ENCODE measurements at regions not wholly inside any gene's neighbourhood (a gene's known extent, or its start where the extent isn't known, plus 50 kb on each side); places are given as distances from the start of the nearest gene placed in this dataset.

DNA sequence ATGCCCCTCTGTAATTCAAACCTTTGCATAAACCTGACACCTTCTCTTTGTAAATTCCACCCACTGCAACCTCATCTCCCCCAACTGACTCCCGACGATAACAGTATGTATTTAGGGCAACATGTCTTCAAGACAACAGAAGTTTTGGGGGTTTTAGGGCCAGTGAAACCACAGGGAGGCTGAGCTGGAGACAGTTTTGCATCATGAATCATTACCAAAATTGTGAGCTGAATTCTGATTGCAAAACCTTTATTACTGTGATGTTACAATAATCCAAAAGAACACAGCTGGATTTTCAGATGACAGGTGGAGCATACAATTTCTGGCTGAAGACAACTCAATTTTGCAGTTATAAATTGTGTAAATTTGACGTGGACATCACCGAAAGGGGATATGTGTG is 281.3 kb upstream of the TTC14 start:
- no peak overlapping the region for H3K4me3 Mint-ChIP-seq
- intact Hi-C loops (cut with micrococcal nuclease) = no loop called here
- no peaks in the 10 kb centered on the region for H3K4me1 Mint-ChIP-seq (ENCODE audit: low read depth)
- no peaks in the 10 kb centered on the region for H3K9me3 Mint-ChIP-seq
- no peaks in the 10 kb centered on the region for H3K36me3 Mint-ChIP-seq (ENCODE audit: low read depth)
- no peaks in the 10 kb centered on the region for H3K27me3 Mint-ChIP-seq
- no peak overlapping the region for H3K27ac Mint-ChIP-seq

DNA sequence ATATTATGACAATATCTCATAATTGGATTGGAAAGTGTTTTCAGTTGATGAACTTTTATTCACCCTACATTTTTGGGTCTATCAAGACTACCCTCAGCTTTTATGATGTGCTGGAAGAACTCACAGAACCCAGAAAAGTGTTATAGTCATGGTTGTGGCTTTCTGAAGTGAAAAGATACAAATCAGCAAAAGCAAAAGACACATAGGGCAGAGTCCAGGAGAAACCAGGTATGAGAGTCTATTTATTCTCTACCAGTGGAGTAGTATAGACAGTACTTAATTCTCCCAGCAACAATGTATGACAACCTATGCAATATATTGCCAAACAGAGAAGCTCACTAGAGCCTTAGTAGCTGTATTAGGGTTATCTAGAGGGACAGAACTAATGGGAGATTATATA is 280.4 kb upstream of the TTC14 start:
- no peaks in the 10 kb centered on the region for H3K4me1 Mint-ChIP-seq (ENCODE audit: low read depth)
- no peak overlapping the region for H3K27ac Mint-ChIP-seq
- no peaks in the 10 kb centered on the region for H3K9me3 Mint-ChIP-seq
- H3K36me3 Mint-ChIP-seq (ENCODE audit: low read depth) = no peaks in the 10 kb centered on the region
- intact Hi-C loops (cut with micrococcal nuclease) = no loop called here
- H3K27me3 Mint-ChIP-seq = no peaks in the 10 kb centered on the region
- H3K4me3 Mint-ChIP-seq = no peak overlapping the region

DNA sequence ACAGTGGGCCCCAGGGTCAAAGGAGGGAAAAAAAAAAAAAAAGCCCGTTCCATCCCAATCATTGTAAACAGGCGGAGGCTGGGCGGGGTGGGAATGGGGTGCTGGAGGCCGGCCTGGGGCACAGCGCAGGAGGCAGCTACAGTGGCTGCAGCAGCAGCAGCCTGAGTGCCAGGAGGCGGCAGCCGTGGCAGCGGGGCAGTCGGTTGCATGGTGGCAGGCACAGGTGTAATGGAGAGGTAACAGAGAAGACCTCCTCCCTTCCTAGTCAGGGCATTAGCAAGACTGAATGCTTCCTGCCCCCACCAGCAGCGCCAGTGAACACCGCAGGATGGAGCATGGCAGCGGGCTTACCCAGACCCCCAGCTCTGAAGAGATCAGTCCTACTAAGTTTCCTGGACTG is 279.1 kb upstream of the TTC14 start:
- intact Hi-C loops (cut with micrococcal nuclease) = no loop called here
- Mint-ChIP-seq H3K27ac (no peak overlapping the region), H3K9me3 (no peaks in the 10 kb centered on the region), H3K36me3 (ENCODE audit: low read depth) (no peaks in the 10 kb centered on the region), H3K27me3 (no peaks in the 10 kb centered on the region), H3K4me3 (no peak overlapping the region), H3K4me1 (ENCODE audit: low read depth) (no peaks in the 10 kb centered on the region)

DNA sequence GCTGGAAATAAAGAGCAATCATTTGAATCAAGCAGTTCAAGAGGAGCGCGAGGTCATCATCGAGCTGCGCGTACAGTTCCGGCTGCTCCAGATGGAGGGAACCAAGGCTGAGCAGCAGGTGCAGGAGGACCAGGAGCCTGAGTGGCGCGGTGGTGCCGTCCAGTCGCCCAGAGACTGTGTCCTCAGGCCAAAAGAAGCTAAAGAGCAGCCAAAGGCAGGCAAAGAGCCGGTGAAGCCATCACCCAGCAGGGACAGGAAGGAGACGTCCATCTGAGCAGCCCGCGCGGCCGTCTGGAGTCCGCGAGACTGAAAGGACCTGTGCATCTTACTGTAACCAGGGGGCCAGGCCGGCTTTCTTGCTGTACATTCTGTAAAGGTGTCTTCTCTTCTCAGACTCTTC is 277.2 kb upstream of the TTC14 start:
- no peaks in the 10 kb centered on the region for H3K27me3 Mint-ChIP-seq
- no peak overlapping the region for H3K27ac Mint-ChIP-seq
- H3K4me3 Mint-ChIP-seq = no peak overlapping the region
- H3K9me3 Mint-ChIP-seq = no peaks in the 10 kb centered on the region
- H3K4me1 Mint-ChIP-seq (ENCODE audit: low read depth) = no peaks in the 10 kb centered on the region
- no peaks in the 10 kb centered on the region for H3K36me3 Mint-ChIP-seq (ENCODE audit: low read depth)
- intact Hi-C loops (cut with micrococcal nuclease) = no loop called here

DNA sequence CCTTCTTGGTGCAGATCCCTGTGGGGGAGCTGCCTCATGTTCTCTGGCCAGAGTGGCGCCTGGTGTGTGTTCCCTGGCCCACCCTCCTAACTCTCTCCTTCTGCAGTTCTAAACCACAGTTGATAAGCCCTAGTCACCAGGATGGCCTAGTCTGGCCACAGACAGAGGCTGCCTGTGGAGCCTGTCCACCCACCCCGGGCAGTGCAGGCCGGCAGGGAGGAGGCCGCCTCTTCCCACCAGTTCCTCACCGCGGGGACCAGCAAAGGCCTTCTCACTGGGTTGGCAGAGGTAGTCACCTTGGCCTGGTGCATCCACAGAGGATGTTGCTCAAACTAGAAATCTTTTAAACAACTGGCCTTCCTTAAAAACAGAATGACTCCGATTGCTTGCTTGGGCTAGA is 276.4 kb upstream of the TTC14 start:
- Mint-ChIP-seq H3K9me3 (no peaks in the 10 kb centered on the region), H3K4me3 (no peak overlapping the region), H3K27ac (no peak overlapping the region), H3K36me3 (ENCODE audit: low read depth) (no peaks in the 10 kb centered on the region), H3K4me1 (ENCODE audit: low read depth) (no peaks in the 10 kb centered on the region), H3K27me3 (no peaks in the 10 kb centered on the region)
- intact Hi-C loops (cut with micrococcal nuclease) = no loop called here

DNA sequence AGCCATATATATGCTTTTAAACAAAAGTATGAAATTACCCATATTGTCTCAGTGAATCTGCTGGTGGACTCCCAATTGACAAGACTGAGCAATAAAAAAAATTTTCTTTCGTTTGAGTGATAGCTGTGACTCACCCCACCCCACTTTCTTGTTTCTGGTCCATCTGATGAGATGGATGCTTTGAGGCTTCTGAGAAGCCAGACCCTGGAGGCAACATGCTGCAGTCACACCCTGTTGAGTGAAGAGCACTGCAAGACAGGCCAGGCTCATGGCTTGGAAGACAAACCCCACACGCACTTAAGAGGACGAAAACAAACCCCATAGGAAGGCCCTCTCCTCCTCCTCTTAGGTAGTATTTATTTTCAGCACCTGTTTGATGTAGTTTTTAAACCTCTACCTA is 276.0 kb upstream of the TTC14 start:
- Mint-ChIP-seq H3K9me3 (no peaks in the 10 kb centered on the region), H3K27me3 (no peaks in the 10 kb centered on the region), H3K36me3 (ENCODE audit: low read depth) (no peaks in the 10 kb centered on the region), H3K27ac (no peak overlapping the region), H3K4me3 (no peak overlapping the region), H3K4me1 (ENCODE audit: low read depth) (no peaks in the 10 kb centered on the region)
- intact Hi-C loops (cut with micrococcal nuclease) = no loop called here

DNA sequence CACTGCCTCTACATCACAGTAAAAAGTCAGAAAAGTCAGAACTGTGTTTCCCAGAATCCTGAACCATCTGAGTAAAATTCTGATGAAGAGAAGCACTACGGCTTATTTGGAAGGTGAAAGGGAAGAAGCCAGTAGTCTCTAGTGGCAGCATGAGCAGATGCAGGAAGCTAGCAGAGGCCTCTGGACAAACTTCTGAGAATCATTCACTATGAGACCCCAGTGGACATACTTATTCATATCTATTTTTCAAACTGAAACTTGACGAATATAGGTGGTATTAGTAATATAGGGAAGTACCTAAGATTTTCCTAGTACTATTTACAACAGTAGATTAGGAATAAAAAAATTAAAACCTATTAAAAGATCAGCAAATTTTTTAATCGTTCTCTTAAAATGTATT is 272.8 kb upstream of the TTC14 start:
- intact Hi-C loops (cut with micrococcal nuclease) = no loop called here
- H3K27me3 Mint-ChIP-seq = no peaks in the 10 kb centered on the region
- H3K4me1 Mint-ChIP-seq (ENCODE audit: low read depth) = no peaks in the 10 kb centered on the region
- H3K4me3 Mint-ChIP-seq = no peak overlapping the region
- H3K27ac Mint-ChIP-seq = no peak overlapping the region
- no peaks in the 10 kb centered on the region for H3K36me3 Mint-ChIP-seq (ENCODE audit: low read depth)
- H3K9me3 Mint-ChIP-seq = peaks cover 10% of the 10 kb centered on the region

DNA sequence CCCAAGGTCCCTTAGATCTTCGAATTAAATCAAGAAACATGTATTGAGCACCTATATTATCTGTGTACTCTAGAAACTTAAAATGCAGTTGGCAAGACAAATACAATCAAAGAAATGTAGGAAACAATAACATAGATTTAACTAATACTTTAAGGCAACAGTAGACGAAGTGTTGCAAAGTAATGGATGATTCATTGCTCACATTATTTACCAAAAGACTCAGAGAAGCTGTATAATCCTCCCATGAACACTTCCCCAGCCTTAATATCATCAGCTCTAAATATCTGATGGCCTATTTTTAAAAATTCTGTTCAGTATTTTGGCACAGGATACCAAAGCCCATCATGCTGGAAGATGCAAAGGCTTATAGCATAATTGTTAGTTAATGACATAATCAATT is 272.1 kb upstream of the TTC14 start:
- no peak overlapping the region for H3K4me3 Mint-ChIP-seq
- H3K27ac Mint-ChIP-seq = no peak overlapping the region
- intact Hi-C loops (cut with micrococcal nuclease) = no loop called here
- no peaks in the 10 kb centered on the region for H3K36me3 Mint-ChIP-seq (ENCODE audit: low read depth)
- H3K27me3 Mint-ChIP-seq = no peaks in the 10 kb centered on the region
- peaks cover 10% of the 10 kb centered on the region for H3K9me3 Mint-ChIP-seq
- H3K4me1 Mint-ChIP-seq (ENCODE audit: low read depth) = no peaks in the 10 kb centered on the region

DNA sequence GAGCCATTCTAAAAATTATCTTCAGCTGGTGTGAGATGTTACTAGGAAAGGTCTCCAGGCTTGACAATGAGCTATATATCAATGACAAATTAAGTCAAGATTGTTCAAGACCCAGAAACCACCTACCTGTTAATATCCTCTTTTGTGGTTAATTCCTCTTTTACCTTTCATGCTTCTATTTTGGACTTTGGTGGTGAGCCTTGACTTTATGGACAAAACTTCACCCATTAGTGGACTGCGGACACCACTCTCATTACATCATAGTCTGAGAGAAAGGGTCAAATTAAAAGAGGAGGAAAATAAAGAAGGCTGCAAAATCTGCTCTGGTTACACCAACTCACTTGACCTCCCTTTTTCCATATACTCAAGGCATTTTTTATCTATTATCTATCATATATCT is 271.5 kb upstream of the TTC14 start:
- Mint-ChIP-seq H3K27ac (no peak overlapping the region), H3K4me3 (no peak overlapping the region), H3K9me3 (peaks cover 10% of the 10 kb centered on the region), H3K27me3 (no peaks in the 10 kb centered on the region), H3K4me1 (ENCODE audit: low read depth) (no peaks in the 10 kb centered on the region), H3K36me3 (ENCODE audit: low read depth) (no peaks in the 10 kb centered on the region)
- intact Hi-C loops (cut with micrococcal nuclease) = no loop called here

DNA sequence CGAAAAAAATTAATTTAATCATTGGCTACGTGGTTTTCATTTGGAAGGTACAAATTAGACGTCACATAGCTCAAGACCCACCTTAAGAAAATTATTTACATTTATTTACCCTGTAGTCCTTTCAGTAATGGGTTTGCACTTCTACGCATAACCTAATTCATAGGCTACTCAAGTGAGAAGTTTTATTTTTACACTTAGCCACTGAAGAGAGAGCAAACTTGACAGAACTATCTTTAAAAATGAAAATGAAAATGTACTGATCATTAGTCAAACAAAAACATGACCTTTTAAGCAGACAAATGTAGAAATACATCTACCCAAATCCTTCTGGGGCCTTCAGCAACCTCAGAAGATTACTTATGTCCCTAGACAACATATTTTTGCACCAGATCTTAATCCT is 269.4 kb upstream of the TTC14 start:
- no peaks in the 10 kb centered on the region for H3K36me3 Mint-ChIP-seq (ENCODE audit: low read depth)
- no peak overlapping the region for H3K27ac Mint-ChIP-seq
- H3K4me3 Mint-ChIP-seq = no peak overlapping the region
- no peaks in the 10 kb centered on the region for H3K27me3 Mint-ChIP-seq
- intact Hi-C loops (cut with micrococcal nuclease) = no loop called here
- peaks cover 18% of the 10 kb centered on the region for H3K9me3 Mint-ChIP-seq
- H3K4me1 Mint-ChIP-seq (ENCODE audit: low read depth) = no peaks in the 10 kb centered on the region

DNA sequence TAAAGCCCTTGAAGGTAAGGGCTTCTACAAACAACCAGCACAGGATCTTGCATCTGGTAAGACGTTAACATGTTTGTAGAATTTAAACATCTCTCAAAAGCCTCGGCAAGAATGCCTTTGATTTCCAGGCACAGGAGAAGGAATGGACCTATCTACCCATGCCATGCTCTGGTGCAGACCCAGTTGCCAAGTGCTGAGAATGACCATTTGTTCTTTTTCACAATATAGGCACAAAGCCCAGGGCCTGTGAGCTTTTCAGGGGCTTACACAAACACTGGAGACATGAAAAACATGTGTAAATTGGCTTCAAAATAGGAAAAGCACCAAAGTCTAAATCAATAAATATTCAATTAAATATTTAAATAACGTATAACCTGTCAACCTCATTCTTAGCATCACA is 266.9 kb upstream of the TTC14 start:
- Mint-ChIP-seq H3K27ac (no peak overlapping the region), H3K4me1 (ENCODE audit: low read depth) (no peaks in the 10 kb centered on the region), H3K27me3 (no peaks in the 10 kb centered on the region), H3K9me3 (peaks cover 24% of the 10 kb centered on the region), H3K36me3 (ENCODE audit: low read depth) (no peaks in the 10 kb centered on the region), H3K4me3 (no peak overlapping the region)
- intact Hi-C loops (cut with micrococcal nuclease) = no loop called here

DNA sequence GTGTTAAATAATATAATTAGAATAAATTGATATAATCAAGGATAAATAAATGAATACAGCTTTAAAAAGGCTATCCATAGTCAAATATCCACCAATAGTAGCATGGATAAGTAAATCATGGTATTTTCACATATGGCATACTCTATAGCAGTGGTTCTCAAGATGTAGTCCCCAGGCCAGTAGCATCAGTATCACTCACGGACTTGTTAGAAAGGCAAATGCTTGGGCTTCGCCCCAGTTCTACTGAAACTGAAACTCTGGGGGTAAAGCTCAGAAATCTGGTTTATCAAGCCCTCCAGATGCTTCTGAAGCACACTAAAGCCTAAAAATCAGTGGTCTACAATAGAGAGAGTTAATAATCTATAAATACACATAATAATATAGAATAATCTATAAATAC is 261.6 kb upstream of the TTC14 start:
- Mint-ChIP-seq H3K4me1 (ENCODE audit: low read depth) (no peaks in the 10 kb centered on the region), H3K27me3 (no peaks in the 10 kb centered on the region), H3K36me3 (ENCODE audit: low read depth) (no peaks in the 10 kb centered on the region), H3K27ac (no peak overlapping the region), H3K9me3 (peaks cover 39% of the 10 kb centered on the region), H3K4me3 (no peak overlapping the region)
- intact Hi-C loops (cut with micrococcal nuclease) = no loop called here

DNA sequence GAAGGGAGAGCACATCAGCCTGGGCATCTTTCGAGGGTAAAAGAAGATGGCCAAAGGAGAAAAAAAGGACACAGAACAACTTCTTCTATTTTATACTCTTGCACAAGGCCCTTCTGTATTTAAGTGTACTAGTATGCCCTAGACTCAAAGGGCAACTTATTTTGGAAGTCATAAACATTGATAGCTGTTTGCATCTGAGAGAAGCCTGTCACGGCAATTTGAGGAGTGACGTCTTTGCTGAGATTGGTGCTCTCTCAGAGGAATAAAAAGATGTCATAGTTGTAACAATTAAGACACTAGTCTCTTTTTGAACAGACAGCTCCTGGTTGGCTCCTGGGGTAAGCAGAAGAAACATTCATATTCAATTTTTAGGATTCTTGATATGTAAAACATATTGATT is 260.4 kb upstream of the TTC14 start:
- intact Hi-C loops (cut with micrococcal nuclease) = no loop called here
- Mint-ChIP-seq H3K36me3 (ENCODE audit: low read depth) (no peaks in the 10 kb centered on the region), H3K9me3 (peaks cover 42% of the 10 kb centered on the region), H3K4me3 (no peak overlapping the region), H3K27ac (no peak overlapping the region), H3K4me1 (ENCODE audit: low read depth) (no peaks in the 10 kb centered on the region), H3K27me3 (no peaks in the 10 kb centered on the region)

DNA sequence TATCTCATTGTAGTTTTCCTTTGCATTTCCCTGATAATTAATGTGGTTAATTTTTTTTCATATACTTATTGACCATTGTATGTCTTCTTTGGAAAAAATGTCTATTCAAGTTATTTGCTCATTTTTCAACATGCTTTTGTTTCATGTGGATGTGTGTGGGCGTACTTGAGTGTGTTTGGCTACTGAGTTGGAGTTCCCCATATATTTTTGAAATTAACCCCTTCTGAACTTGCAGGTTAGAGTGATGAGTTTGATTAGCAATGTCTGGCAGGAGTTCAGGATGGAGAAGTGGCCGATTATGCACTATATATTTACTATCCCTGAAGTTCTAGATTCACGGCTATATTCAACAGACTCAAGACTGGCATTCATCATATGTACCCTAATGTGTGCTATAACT is 250.4 kb upstream of the TTC14 start:
- Mint-ChIP-seq H3K27ac (no peak overlapping the region), H3K27me3 (no peaks in the 10 kb centered on the region), H3K36me3 (ENCODE audit: low read depth) (no peaks in the 10 kb centered on the region), H3K9me3 (peaks cover 19% of the 10 kb centered on the region), H3K4me3 (no peak overlapping the region), H3K4me1 (ENCODE audit: low read depth) (no peaks in the 10 kb centered on the region)
- intact Hi-C loops (cut with micrococcal nuclease) = no loop called here

DNA sequence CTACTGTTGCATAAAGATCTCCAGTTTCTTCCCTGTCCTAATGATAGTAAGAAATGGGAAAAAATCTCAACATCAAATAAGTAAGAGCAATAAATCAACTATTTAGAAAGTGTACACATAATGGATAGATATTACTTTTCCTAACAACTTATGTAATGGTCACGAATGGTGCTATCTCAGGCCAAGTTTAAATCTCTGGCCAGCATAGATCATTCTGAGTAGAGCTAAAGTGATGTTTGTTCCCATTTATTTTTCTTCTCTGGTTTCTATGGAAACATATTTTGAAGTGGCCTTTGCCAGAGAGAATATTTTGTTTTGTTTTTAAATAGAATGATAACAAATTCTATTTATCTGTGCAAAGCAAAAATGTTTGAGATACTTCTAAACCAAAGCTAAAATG is 249.7 kb upstream of the TTC14 start:
- Mint-ChIP-seq H3K27ac (no peak overlapping the region), H3K9me3 (peaks cover 15% of the 10 kb centered on the region), H3K4me1 (ENCODE audit: low read depth) (no peaks in the 10 kb centered on the region), H3K27me3 (no peaks in the 10 kb centered on the region), H3K4me3 (no peak overlapping the region), H3K36me3 (ENCODE audit: low read depth) (no peaks in the 10 kb centered on the region)
- intact Hi-C loops (cut with micrococcal nuclease) = no loop called here

DNA sequence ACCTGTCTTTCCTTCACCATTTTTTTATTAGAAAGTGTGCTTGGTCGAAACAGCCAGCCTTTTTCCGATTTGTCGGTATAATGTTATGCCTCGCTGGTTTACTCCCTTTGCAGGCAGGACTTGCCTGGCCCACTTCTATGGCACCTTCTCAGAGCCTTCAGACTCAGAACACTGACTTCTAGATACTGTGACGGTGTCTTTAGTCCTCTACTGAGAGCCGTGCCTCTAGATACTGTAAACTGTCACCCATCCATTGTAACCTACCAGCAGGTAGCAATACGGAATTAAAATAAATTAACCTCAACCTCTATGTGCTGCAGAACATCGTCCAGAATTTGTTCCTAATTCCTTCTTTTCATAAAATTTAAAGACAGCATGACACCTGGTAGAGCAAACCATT is 247.7 kb upstream of the TTC14 start:
- Mint-ChIP-seq H3K9me3 (peaks cover 7% of the 10 kb centered on the region), H3K4me1 (ENCODE audit: low read depth) (no peaks in the 10 kb centered on the region), H3K36me3 (ENCODE audit: low read depth) (no peaks in the 10 kb centered on the region), H3K27me3 (no peaks in the 10 kb centered on the region), H3K4me3 (no peak overlapping the region), H3K27ac (no peak overlapping the region)
- intact Hi-C loops (cut with micrococcal nuclease) = no loop called here

Measured in dendritic cell treated with granulocyte-macrophage colony-stimulating factor and Interleukin-4, amounts not matched to agents 40 ng/mL and 50 ng/mL, for 4 days (primary cell).